ENCODE measurements at regions not wholly inside any gene's neighbourhood (a gene's known extent, or its start where the extent isn't known, plus 50 kb on each side); places are given as distances from the start of the nearest gene placed in this dataset.

DNA sequence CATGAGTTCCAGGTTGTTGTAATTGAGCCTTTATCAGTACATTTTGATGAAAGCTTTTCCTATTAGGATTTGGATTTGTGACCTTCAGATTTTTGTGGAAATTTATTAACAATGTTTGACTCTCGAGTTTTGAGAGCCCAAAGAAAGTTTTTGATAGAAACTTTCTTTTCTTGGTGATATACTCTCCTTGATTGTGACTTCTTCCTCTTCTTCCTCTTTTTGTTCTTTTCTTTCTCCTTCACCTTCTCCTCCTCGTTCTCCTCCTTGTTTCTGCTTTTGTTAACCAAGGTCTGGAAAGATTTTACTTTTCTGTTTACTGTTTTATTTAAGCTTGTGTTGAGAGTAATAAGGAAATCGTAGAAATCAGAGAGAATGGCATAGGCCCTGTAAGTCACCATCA is 182.4 kb downstream of the TRIM27 start:
- DNase-seq = no peak

DNA sequence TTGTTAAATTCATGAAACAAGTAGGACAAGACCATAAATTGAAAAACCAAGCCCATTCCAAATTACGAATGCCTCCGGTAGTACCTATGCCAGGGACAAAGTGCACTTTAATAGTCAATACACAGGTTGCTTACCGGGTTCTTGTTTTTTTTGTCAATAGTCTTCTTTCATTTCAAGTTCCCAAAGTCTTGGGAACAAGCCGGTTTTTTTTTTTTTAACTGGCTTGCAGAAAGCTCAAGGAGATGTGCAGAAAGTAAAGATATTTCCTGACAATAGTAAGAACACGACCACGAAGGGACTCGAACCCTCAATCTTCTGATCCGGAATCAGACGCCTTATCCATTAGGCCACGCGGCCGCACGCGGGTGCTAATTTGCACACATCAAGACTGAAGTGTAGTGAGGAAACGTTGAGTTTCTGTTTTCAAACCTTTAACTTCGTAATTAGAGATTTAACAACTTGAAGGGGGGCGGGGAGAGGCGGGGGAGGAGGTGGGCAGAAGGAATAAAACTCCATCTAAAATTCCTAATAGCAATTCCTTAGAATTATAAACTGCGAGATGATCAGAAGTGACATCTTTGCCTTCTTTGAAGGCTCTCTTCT is 181.0 kb downstream of the TRIM27 start:
- DNase-seq = no peak

DNA sequence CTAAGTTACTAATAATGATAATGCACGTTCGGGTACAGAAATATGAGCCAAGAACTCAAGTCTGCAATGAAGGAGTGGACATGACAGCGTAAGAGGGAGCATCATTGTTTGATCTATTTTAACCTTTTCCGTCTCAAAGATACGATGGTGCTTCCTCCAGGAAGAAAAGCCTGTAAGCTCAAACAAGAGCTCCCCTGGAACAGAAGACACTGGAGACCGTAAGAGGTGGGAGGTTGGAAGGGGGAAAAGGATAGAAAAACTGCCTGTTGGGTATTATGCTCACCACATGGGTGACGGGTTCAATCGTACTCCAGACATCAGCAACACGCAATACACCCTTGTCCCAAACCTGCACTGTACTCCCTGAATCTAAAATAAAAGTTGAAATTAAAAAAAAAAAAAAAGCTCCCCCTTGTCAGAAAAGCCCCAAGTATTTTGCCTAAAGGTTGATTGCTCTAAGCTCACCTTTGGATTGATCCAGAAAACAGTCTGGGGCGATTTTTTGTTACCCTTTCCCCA is 180.5 kb downstream of the TRIM27 start:
- no peak for DNase-seq

DNA sequence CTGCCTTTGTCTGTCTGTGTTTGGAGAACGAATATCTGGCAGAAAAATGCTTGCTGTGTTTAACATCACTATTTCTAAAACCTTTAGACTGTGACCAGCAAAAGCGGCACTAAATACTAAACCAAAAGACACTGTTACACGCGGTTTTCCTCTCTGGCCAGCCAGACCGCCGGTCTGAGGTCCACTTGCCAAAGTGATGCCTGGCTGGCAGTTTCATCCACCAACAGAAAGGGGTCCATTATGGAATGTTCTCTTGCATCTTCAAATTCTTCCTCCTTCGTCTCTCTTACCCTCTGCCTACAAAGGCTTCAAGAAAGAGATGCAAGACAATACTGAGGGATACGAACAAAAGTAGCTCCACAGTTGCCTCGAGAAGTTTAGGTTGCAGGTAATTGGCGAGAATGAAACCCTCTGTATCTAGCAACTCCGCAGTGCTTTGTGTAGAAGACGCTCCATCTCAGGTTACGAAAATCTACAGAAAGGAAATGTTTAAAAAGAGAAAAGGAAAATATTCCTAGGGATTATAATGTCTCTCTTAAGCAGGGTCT is 176.6 kb downstream of the TRIM27 start:
- no peak for DNase-seq

DNA sequence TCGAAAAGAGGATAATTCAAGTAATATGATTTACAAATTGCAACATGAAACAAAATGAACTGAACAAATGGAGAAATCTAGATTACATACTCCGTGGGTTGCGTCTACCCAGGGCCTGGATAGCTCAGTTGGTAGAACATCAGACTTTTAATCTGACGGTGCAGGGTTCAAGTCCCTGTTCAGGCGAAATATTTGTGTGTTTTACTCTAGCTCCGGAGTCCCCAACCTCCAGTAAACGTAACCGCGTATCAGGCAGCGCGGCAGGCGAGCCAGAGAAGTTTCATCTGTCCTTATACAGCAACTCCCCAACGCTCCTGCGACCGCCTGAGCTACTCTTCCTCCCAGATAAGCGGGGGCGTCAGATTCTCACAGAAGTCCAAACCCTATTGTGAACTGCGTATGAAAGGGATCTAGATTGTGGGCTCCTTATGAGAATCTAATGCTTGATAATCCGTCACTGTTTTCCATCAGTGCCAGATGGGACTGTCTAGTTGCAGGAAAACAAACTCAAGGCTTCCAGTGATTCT is 176.1 kb downstream of the TRIM27 start:
- no peak for DNase-seq

DNA sequence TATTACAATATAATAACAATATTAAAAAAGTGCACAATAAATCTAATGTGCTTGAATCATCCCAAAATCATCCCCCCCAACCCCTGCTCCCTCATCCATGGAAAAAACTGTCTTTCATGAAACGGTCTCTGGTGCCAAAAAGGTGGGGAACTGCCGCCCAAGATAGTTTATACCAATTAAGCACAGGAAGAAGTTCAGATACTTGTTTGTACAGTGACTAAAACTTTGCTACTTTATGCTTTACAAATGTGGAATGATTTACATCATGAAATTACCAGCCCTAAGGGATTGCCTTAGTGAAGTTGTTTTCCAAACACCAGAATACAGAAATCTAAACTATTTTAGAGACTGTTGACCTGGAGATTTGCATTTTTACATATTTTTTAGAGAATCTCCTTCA is 175.6 kb downstream of the TRIM27 start:
- no peak for DNase-seq

DNA sequence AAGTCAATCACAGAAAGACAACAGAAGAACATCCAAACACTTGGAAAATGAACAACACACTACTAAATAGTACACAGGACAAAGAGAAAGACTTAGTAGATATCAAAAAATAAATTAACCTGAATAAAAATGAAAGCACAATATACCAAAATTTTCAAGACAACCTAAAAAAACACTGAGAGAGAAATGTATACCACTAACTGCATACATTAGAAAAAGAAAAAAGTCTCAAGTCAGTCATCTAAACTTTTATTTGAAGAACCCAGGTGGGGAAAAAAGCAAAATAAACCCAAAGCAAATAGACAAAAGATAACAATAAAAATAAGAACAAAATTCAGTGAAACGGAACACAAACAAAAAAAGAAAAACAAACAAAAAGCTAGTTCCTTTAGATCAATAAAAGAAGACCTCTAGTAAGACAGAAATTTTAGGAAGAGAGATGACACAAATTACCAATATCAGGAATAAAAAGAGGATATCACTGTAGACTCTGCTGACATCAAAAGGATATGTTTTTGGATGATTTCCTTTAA is 172.8 kb downstream of the TRIM27 start:
- DNase-seq = no peak

DNA sequence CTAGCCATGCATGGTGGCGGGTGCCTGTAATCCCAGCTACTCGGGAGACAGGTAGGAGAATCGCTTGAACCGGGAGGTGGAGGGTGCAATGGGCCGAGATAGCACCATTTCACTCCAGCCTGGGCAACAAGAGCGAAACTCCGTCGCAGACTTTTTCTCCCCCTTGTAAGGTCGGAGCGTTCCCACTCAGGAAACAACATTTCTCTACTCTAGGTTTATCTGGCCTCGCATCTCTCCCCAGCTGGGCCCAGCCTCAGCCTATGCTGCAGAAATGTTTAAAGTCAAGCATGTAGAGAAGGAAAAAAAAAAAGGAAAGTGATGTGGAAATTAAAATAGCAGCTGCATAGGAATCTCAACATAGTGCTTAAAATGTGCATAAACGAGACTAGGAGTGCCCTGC is 172.3 kb downstream of the TRIM27 start:
- no peak for DNase-seq

DNA sequence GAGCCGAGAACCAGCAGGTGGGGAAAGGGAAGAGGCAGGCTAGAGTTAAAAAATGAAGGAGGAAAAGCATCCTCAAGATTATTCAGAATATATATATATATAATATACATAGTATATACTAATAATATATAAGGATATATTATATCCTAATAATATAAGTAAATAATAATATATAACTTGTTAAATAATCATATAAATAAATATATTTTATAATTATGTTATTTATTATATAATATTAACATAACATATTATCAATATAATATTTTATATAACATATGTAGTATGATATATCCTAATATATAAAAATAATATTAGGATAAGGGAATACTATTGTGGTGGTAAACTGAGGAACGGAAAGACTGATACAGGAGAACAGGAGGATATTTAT is 171.8 kb downstream of the TRIM27 start:
- no peak for DNase-seq

DNA sequence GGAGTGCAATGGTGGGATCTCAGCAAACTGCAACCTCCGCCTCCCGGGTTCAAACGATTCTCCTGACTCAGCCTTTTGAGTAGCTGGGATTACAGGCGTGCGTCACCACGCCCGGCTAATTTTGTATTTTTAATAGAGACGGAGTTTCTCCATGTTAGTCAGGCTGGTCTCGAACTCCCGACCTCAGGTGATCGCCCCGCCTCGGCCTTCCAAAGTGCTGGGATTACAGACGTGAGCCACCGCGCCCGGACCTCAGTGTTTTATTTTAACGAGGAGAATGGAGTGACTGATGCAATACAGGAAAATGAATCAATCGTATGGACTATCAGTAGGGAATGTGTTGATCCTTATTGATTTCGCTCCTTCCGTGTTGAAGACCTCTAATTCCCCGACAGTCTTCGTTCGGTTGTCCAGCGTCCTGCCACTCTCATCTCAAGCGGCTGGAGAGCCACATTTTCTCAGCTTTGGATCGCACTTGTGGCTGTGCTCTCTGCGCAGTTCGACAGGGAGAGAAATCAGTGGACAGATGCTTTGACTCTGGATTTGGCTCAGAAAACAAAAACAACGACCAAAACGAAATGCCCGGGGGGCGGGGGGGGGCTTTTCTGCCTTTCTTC is 166.2 kb downstream of the TRIM27 start:
- no peak for DNase-seq

DNA sequence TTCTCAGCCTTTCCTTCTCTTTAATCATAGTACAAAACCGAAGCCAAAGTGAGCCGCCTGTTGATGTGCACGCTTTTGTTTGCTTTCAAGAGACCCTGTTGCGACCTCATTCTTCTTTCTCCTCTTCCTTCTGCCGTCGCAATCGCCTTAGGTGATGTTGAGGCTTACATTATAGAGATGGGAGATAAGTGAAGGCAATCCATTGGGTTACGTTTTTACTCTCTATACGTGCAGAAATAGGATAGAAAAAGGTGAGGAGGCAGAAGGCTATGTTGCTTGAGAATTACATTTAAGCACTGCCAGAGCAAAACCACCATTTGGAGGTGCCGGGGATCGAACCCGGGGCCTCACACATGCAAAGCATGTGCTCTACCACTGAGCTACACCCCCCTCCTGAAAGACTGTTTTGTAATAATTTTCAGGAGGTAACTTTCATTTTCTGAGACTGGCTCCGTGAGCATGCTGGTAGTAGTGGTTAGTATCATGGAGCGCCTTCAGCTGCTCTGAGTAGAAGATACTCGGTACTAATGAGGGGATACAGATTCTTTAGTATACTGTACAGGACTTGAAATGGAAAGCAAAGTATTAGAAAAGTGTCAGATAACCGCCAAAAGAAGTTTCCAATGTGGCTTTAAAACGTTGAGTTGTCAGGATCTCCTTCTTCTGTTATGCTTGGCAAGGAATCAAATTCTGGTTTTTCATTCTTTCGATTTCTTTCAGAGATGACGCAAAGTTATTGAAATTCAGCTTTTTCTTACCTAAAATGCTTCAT is 165.6 kb downstream of the TRIM27 start:
- DNase-seq = no peak

DNA sequence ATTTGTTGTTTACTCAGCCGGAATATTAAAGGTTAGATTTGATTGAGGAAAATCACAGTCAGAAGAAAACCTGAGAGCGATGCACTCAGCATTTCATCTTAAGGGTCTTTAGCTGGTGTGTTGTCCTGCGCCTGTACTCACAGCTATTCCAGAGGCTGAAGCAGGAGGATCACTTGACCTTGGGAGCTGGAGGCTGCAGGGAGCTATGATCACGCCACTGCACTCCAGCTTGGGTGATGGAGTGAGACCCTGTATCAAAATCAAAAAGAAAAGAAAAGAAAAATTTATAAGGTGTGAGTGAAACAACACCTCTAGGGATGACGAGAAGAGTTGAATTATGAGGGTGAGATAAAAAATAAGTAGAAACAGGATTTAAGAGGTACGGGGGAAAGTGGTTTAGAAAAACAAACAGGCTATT is 165.0 kb downstream of the TRIM27 start:
- no peak for DNase-seq

DNA sequence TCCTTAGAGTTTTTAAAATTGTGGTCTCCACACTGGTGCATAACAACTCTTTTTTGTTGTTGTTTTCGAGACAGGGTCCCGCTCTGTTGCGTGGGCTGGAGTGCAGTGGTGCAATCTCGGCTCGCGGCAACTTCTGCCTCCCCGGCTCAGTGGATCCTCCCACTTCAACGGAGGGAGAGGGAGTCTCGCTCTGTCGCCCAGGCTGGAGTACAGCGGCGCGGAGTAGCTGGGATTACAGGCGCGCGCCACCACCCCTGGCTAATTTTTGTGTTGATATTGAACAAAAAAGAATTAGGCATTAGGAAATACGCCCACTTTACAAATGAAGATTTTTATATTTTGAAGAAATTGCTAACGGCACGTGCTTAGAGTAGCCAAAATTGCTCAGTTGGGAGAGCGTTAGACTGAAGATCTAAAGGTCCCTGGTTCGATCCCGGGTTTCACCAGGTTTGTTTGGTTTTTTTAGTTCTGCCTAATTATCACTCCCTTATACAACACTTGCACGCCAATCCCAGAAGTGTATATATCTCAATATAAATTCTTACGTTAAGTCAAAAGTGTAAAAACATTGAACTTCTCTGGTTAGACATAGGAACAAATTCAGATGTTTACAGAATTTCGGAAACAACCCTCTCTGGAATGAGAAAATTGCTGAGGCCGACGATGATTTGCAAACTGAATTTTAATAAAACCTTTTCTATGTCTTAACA is 159.6 kb downstream of the TRIM27 start:
- no peak for DNase-seq

DNA sequence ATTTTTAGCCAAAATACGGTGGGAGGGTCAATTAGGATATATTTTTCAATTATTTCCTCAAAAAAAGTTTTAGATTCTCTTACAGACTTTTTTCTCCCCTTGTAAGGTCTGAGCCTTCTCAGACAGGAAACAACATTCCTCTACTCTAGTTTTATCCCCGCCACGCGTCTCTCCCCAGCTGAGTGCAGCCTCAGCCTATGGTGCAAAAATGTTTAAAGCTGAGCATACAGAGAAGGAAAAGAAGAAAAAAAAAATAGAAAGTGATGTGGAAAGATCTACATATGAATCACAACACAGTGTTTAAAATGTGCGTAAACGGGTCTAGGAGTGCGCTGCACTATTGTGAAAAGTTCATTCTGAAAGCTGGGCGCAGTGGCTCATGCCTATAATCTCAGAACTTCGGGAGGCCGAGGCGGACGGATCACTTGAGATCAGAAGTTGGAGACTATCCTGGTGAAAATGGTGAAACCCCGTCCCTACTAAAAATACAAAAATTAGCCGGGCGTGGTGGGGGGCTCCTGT is 159.0 kb downstream of the TRIM27 start:
- no peak for DNase-seq

DNA sequence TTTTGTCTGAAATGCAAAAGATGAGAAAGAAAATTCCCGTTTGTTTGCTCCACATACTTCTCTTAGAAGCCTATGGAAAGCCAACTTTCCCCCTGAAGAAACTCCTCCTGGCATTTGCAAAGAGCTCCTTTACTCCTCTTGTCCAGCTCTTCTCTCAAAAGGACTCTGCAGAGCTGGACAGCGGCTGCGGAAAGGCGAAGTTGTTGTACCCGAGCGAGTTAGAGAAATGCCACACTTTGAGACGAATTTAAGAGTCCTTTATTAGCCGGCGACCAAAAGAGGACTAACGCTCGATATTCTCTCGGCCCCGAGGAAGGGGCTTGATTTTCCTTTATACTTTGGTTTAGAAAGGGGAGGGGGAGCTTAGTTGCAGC is 157.8 kb downstream of the TRIM27 start:
- no peak for DNase-seq

DNA sequence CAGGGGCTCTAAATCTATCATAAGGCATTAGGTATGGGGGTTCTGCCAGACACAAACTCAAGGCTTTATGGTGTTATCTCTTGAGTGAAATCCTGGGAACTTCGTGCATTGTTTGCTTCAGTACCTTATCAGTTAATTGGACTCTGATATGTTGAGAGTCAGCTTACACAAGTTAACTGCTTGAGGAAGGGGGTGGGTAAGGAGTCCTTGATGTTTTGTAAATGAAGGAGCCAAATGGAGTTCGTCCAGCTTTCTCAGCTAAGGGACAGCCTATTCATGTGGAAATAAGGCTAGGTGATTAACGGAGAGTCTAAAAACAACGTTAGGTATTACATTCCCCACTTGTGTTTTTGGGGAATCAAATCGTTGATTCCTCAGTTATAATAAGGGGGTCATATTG is 157.4 kb downstream of the TRIM27 start:
- no peak for DNase-seq

DNA sequence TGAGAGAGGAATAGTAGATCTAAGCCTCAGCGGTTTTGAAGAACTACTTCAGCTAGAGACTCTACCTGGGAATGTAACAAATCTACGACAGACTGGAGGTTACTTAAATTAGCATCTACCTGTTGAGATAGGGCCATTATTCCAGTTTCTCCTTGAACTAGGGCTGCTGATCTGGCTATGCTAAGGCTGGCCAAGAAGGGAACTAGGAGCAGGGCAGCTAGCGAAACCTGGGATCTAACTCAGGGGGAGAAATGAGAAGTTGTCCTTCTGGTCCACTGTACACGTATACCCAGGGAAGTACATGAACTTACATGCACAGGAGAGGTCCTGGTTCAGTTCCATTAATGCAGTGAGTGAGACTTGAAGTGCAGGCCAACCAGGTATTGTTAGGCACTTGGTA is 156.7 kb downstream of the TRIM27 start:
- no peak for DNase-seq

DNA sequence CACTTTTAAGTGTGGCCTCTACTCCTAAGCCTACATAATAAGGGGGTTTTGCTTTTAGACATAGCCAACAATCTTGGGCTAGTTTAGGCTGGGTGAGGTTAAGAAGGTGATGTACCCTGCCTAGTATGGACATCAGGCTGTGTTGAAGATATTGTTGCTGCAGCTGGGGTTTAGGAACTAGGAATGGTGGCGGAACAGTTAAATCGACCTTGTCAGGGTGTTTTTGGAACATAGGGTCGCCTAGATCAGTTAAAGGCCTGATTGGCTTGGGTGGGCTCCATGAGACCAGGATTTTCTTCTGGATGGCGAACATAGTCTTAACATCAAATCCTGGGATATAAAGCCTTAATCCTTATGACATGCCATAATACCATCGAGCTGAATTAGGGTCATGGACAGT is 156.1 kb downstream of the TRIM27 start:
- DNase-seq = no peak

DNA sequence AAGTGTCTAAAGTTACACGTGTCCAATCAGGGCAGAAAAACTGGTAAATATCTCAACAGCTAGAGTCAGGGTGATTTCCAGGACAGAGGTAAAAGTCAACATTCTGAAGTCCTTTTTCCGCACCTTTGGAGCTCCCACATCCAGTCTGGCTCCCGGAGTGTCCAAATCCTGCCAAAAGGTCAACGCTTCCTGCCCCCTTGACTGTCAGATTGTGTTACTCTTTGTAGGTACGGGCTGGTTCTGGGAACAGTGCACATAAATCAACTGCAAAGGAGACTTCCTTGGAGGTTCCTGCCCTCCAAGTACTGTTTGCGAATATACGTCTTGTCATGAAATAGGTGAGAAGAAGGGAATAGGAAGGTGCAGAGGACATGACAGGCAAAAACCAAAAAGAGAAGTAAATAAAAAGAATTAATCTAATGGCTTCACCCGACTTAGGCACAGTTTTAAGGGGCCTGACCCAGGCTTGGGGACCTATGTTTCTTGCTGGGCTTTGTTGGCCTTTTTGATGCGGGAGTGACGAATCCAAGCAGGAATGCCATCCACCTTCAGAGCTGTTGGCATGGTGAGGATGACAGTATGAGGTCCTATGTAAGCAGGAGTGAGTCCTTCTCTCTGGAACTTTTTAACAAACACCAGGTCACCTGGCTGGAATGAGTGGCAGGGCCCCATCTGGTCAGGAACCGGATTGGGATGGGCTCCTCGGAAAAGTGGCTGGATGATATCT is 155.4 kb downstream of the TRIM27 start:
- no peak for DNase-seq

DNA sequence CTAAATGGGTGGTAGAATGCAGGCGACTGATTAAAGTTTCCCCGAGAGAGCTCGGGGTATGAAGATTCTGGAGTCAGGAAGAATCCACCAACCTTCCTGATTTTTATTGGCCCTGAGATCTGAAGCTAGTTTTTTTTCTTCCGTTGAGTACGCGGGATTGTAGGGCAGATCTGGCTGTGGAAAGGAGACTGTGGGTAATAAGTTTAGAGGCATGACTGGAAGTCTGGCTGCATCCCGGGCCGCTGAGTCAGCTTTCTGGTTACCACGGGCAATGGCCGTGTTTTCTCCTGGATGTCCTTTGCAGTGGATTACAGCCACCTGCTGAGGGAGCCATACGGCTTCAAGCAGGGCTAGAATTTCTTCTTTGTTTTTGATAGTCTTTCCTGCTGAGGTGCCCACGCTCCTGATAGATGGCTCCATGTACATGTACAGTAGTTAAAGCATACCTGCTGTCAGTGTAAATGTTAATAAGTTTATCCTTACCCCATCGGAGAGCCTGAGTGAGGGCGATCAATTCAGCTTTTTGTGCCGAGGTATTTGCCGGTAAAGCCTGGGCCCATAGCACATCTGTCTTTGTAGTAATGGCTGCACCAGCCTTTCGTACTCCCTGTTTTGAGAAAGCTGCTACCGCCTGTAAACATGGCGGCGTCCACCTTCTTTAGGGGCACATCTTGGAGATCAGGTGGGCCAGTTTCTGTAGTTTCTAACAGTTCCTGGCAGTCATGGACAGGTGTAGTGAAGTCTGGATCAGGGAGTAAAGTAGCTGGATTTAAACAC is 154.0 kb downstream of the TRIM27 start:
- no peak for DNase-seq

DNA sequence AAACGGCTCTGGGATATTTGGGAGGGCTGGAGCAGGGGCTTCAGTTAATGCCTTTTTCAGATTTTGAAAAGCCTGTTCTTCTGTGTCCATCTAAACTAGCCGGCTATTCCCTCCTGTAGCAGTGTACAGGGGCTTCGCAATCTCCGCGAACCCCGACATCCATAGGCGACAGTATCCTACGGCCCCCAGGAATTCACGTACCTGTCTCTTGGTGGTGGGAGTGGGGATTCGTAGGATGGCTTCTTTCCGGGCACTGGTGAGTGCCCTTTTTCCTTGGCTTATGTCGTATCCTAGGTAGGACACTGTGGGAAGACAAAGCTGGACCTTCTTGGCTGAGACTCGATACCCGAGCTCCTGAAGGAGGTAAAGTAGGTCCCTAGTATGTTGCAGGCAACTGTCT is 153.1 kb downstream of the TRIM27 start:
- DNase-seq = no peak
